ENCODE measurements at regions not wholly inside any gene's neighbourhood (a gene's known extent, or its start where the extent isn't known, plus 50 kb on each side); places are given as distances from the start of the nearest gene placed in this dataset.

- H3K9me2 ChIP-seq (ENCODE audit: insufficient read depth, low read length): no peaks in the 10 kb centered on the region
- no peak overlapping the region for H3K27ac ChIP-seq (ENCODE audit: low read length)
- no peaks in the 10 kb centered on the region for H3F3A ChIP-seq (ENCODE audit: insufficient read depth, low read length, poor library complexity, severe bottlenecking)
- no peak overlapping the region for H3K4me2 ChIP-seq (ENCODE audit: low read length)
- H3K36me3 ChIP-seq (ENCODE audit: insufficient read depth, low read length): no peaks in the 10 kb centered on the region
- no peaks in the 10 kb centered on the region for H3K9me3 ChIP-seq (ENCODE audit: low read length)
- no peaks in the 10 kb centered on the region for H3K79me2 ChIP-seq (replicated peaks; ENCODE audit: insufficient read depth, low read length)
- H2AFZ ChIP-seq (ENCODE audit: low read depth, low read length): no peak overlapping the region
- H3K4me3 ChIP-seq (ENCODE audit: low read length): no peak overlapping the region
- H3K9ac ChIP-seq (ENCODE audit: low read length): no peak overlapping the region
- no peaks in the 10 kb centered on the region for H4K20me1 ChIP-seq (ENCODE audit: insufficient read depth)
- no peaks in the 10 kb centered on the region for H3K27me3 ChIP-seq (ENCODE audit: insufficient read depth, low read depth, low read length)
- TF ChIP-seq RAD21 (conservative IDR thresholded peaks at IDR 0.05) (no peak), MXI1 (conservative IDR thresholded peaks at IDR 0.05; ENCODE audit: poor library complexity, severe bottlenecking) (no peak), TAF1 (IDR thresholded peaks at IDR 0.05; ENCODE audit: low read depth) (no peak), EP300 (conservative IDR thresholded peaks at IDR 0.05; ENCODE audit: poor library complexity, severe bottlenecking) (no peak), EZH2 (IDR thresholded peaks at IDR 0.05; ENCODE audit: borderline replicate concordance, insufficient read depth, low read length, poor library complexity, severe bottlenecking) (no peak), CTCF (IDR thresholded peaks at IDR 0.05; ENCODE audit: poor library complexity, severe bottlenecking) (no peak), REST (IDR thresholded peaks at IDR 0.05; ENCODE audit: borderline replicate concordance) (no peak), SMC3 (conservative IDR thresholded peaks at IDR 0.05; ENCODE audit: poor library complexity) (no peak), POLR2AphosphoS5 (IDR thresholded peaks at IDR 0.05) (no peak)
Measured at GRCh38 chr2:66802877-66803276, 368.0 kb downstream of the MEIS1 start.

GRCh38 chr2:66803726-66804125 lies 368.8 kb downstream of the MEIS1 start:
- Histone ChIP-seq H3K9me3 (ENCODE audit: low read length) (no peaks in the 10 kb centered on the region), H3K9me2 (ENCODE audit: insufficient read depth, low read length) (no peaks in the 10 kb centered on the region), H4K20me1 (ENCODE audit: insufficient read depth) (no peaks in the 10 kb centered on the region), H3K36me3 (ENCODE audit: insufficient read depth, low read length) (no peaks in the 10 kb centered on the region), H3K4me3 (ENCODE audit: low read length) (no peak overlapping the region), H3K79me2 (replicated peaks; ENCODE audit: insufficient read depth, low read length) (no peaks in the 10 kb centered on the region), H2AFZ (ENCODE audit: low read depth, low read length) (no peak overlapping the region), H3K27me3 (ENCODE audit: insufficient read depth, low read depth, low read length) (no peaks in the 10 kb centered on the region), H3K4me2 (ENCODE audit: low read length) (no peak overlapping the region), H3K9ac (ENCODE audit: low read length) (no peak overlapping the region), H3F3A (ENCODE audit: insufficient read depth, low read length, poor library complexity, severe bottlenecking) (no peaks in the 10 kb centered on the region), H3K27ac (ENCODE audit: low read length) (no peak overlapping the region)
- TF ChIP-seq TAF1 (IDR thresholded peaks at IDR 0.05; ENCODE audit: low read depth): no peak
